ENCODE measurements at regions not wholly inside any gene's neighbourhood (a gene's known extent, or its start where the extent isn't known, plus 50 kb on each side); places are given as distances from the start of the nearest gene placed in this dataset.

DNA sequence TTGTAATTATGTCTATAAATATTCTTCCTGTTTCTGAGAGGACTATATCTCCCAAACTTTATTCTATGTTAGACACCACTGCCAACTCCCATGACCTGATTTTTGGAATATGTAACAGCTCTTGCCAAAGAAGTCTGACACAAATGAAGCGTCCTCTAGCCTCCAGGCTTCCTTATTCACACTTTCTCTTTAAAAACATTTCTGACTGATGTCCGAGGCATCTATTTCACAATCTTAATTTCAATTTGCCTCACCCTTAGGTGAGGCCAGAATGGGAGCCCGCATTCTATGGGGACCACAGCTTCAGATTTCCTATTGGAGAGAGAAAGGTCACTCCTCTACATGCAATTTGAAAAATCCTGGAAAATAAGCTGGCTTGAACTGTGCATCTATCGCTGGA is 873.2 kb downstream of the GATA3 start:
- intact Hi-C loops (cut with DNase I) = no loop called here
- H3K9me3 ChIP-seq = no peaks in the 10 kb centered on the region
- no peak overlapping the region for H3K27ac ChIP-seq
- H3K36me3 ChIP-seq = no peaks in the 10 kb centered on the region
- TF ChIP-seq CTCF (IDR thresholded peaks at IDR 0.05) = no peak
- TF ChIP-seq POLR2A (IDR thresholded peaks at IDR 0.05) = no peak
- TF ChIP-seq POLR2AphosphoS5 (IDR thresholded peaks at IDR 0.05; ENCODE audit: insufficient read depth in 1 of 2, low read depth in 1 of 2) = no peak
- DNase-seq (ENCODE audit: extremely low spot score in 2 of 2) = no peak
- no peaks in the 10 kb centered on the region for H3K27me3 ChIP-seq
- H3K4me3 ChIP-seq = no peak overlapping the region
- no peaks in the 10 kb centered on the region for H3K4me1 ChIP-seq

- no peaks in the 10 kb centered on the region for H3K36me3 ChIP-seq
- TF ChIP-seq CTCF (IDR thresholded peaks at IDR 0.05) (no peak), POLR2AphosphoS5 (IDR thresholded peaks at IDR 0.05; ENCODE audit: insufficient read depth in 1 of 2, low read depth in 1 of 2) (no peak), POLR2A (IDR thresholded peaks at IDR 0.05) (no peak)
- no peaks in the 10 kb centered on the region for H3K4me1 ChIP-seq
- no peak overlapping the region for H3K4me3 ChIP-seq
- DNase-seq (ENCODE audit: extremely low spot score in 2 of 2) = no peak
- H3K9me3 ChIP-seq = no peaks in the 10 kb centered on the region
- H3K27me3 ChIP-seq = no peaks in the 10 kb centered on the region
- no peak overlapping the region for H3K27ac ChIP-seq
- intact Hi-C loops (cut with DNase I) = no loop called here
Measured at GRCh38 chr10:8946451-8946850, 892.0 kb downstream of the GATA3 start.

- H3K27ac ChIP-seq = no peak overlapping the region
- H3K4me3 ChIP-seq = no peak overlapping the region
- DNase-seq (ENCODE audit: extremely low spot score in 2 of 2) = no peak
- H3K9me3 ChIP-seq = no peaks in the 10 kb centered on the region
- H3K4me1 ChIP-seq = no peaks in the 10 kb centered on the region
- no peaks in the 10 kb centered on the region for H3K36me3 ChIP-seq
- no peak for TF ChIP-seq POLR2A (IDR thresholded peaks at IDR 0.05)
- no peak for TF ChIP-seq POLR2AphosphoS5 (IDR thresholded peaks at IDR 0.05; ENCODE audit: insufficient read depth in 1 of 2, low read depth in 1 of 2)
- no peak for TF ChIP-seq CTCF (IDR thresholded peaks at IDR 0.05)
- no peaks in the 10 kb centered on the region for H3K27me3 ChIP-seq
- intact Hi-C loops (cut with DNase I) = no loop called here
Measured at GRCh38 chr10:8950978-8951377, 896.5 kb downstream of the GATA3 start.

- H3K36me3 ChIP-seq = no peaks in the 10 kb centered on the region
- TF ChIP-seq CTCF (IDR thresholded peaks at IDR 0.05) (no peak), POLR2A (IDR thresholded peaks at IDR 0.05) (no peak), POLR2AphosphoS5 (IDR thresholded peaks at IDR 0.05; ENCODE audit: insufficient read depth in 1 of 2, low read depth in 1 of 2) (no peak)
- no peaks in the 10 kb centered on the region for H3K27me3 ChIP-seq
- no peak for DNase-seq (ENCODE audit: extremely low spot score in 2 of 2)
- no peak overlapping the region for H3K4me3 ChIP-seq
- no peaks in the 10 kb centered on the region for H3K4me1 ChIP-seq
- intact Hi-C loops (cut with DNase I) = no loop called here
- no peaks in the 10 kb centered on the region for H3K9me3 ChIP-seq
- no peak overlapping the region for H3K27ac ChIP-seq
Measured at GRCh38 chr10:8951440-8952089, 897.1 kb downstream of the GATA3 start.

GRCh38 chr10:8956400-8956799 is 901.9 kb downstream of the GATA3 start:
- H3K27me3 ChIP-seq = no peaks in the 10 kb centered on the region
- intact Hi-C loops (cut with DNase I) = no loop called here
- no peak overlapping the region for H3K4me3 ChIP-seq
- DNase-seq (ENCODE audit: extremely low spot score in 2 of 2) = no peak
- H3K36me3 ChIP-seq = no peaks in the 10 kb centered on the region
- H3K27ac ChIP-seq = no peak overlapping the region
- no peaks in the 10 kb centered on the region for H3K4me1 ChIP-seq
- no peaks in the 10 kb centered on the region for H3K9me3 ChIP-seq
- TF ChIP-seq POLR2AphosphoS5 (IDR thresholded peaks at IDR 0.05; ENCODE audit: insufficient read depth in 1 of 2, low read depth in 1 of 2) = no peak
